Jurkat, Clone E6-1 (cell line): ENCODE measurements at regions not wholly inside any gene's neighbourhood (a gene's known extent, or its start where the extent isn't known, plus 50 kb on each side); places are given as distances from the start of the nearest gene placed in this dataset.
"Not testable (repeated sequence)": the region's sequence is repeated elsewhere in the genome, so short reads cannot be mapped to it uniquely, and the experiment has no call there.

Experiments
- DNase-seq: peaks from one replicate; pipeline ENCODE4 v3.0.0-alpha.2; 2011; ENCODE audit warnings: low read depth, low spot score
- H3K4me3 ChIP-seq: 2 replicates; pipeline ENCODE4 v1.5.1; 2011; ENCODE audit warnings: mild to moderate bottlenecking, low read length, control low read depth, moderate library complexity

DNA sequence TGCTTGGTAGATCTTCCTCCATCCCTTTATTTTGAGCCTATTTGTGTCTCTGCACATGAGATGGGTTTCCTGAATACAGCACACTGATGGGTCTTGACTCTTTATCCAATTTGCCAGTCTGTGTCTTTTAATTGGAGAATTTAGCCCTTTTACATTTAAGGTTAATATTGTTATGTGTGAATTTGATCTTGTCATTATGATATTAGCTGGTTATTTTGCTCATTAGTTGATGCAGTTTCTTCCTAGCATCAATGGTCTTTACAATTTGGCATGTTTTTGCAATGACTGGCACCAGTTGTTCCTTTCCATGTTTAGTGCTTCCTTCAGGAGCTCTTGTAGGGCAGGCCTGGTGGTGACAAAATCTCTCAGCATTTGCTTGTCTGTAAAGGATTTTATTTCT lies 72.4 kb downstream of the HNRNPD start:
- not testable (repeated sequence) for H3K4me3 ChIP-seq, DNase-seq

- no peak overlapping the region for H3K4me3 ChIP-seq
These were observed 80.5 kb downstream of the HNRNPD start for GRCh38 chr4:82293304-82293703.

GRCh38 chr4:82287720-82288119 lies 86.1 kb downstream of the HNRNPD start:
- DNase-seq, result no peak
- H3K4me3 ChIP-seq, result no peak overlapping the region

More at GRCh38 chr4:82293304-82293703, 80.5 kb downstream of the HNRNPD start:
- DNase-seq, result peak; percentile 48

GRCh38 chr4:82284858-82285805 lies 88.7 kb downstream of the HNRNPD start:
- H3K4me3 ChIP-seq, result peak overlapping the region; percentile 58
- peak; percentile 94 for DNase-seq

GRCh38 chr4:82284475-82284857 lies 89.3 kb downstream of the HNRNPD start:
- DNase-seq, result no peak
- peak overlapping the region; percentile 58 for H3K4me3 ChIP-seq

DNA sequence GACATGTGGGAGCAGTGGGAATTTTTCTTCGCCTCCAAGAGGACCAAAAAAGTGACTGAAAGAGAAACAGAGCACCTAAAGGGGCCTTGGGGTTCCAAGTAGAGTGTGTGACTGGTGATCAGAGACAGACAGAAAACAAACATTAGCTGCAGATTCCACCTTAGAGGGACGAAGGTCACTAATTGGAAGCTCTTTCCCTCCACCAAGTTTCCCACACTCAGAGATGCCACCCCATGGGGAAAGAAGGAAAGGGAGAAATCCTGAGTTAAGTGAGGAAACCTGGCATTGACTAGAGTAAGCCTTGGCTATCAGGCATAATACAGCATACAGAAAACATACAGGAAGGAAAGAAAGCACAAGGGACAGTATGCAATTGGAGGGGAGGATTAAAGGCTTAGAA lies 90.9 kb downstream of the HNRNPD start:
- no peak overlapping the region for H3K4me3 ChIP-seq

DNA sequence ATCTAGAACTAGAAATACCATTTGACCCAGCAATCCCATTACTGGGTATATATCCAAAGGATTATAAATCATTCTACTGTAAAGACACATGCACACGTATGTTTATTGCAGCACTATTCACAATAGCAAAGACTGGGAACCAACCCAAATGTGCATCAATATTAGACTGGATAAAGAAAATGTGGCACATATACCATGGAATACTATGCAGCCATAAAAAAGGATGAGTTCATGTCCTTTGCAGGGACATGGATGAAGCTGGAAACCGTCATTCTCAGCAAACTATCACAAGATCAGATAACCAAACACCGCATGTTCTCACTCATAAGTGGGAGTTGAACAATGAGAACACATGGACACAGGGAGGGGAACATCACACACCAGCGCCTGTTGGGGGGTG lies 94.2 kb downstream of the HNRNPD start:
- DNase-seq, H3K4me3 ChIP-seq: not testable (repeated sequence)

More for the DNA sequence above, 90.9 kb downstream of the HNRNPD start:
- DNase-seq, result no peak

DNA sequence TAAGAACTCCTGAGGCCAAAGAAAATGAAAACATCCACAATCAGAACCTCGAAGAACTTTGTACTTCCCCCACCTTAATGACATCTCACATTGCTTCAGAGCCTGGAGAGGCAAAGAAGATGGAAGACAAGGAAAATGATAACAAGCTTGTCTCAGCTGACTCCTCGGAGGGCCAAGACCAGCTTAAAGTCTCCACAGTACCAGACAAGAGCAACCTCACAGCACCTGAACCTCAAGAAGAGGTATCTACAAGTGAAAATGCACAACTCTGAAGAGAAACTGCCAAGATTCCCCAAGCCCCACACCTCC lies 97.5 kb downstream of the HNRNPD start:
- no peak for DNase-seq
- no peak overlapping the region for H3K4me3 ChIP-seq

DNA sequence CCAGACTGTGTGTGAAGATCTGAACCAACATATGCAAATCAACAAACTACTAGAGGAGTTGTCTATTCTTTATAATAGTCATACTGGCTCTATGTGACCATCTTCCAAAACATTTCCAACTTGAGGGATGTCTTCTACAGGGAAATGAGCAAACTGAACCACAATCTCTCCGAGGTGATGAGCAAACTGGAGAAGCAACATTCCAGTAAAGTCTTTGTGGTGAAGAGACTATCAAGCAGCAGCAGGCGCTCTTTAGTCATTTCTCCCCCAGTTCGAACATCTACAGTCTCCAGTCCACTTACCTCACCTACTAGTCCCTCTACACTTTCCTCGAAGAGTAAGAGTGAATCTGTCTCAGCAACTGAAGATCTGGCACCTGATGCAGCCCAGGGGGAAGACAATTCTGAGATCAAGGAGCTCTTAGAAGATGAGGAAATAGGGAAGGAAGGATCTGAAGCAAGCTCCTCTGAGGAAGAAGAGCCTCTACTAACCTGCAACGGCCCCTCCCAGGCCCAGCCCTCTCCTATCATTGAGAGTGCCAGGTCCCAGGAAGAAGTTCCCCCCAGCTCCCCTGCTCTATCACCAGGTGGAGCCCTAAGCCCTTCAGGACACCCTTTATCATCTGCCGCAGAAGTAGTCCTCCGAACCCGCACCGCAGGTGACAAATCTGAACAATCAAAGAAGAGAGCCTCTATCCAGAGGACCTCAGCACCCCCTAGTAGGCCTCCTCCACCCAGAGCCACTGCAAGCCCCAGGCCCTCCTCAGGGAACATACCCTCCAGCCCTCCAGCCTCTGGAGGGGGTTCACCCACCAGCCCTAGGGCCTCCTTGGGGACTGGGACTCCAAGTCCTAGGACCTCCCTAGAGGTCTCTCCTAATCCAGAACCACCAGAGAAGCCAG lies 98.1 kb downstream of the HNRNPD start:
- no peak for DNase-seq
- no peak overlapping the region for H3K4me3 ChIP-seq

DNA sequence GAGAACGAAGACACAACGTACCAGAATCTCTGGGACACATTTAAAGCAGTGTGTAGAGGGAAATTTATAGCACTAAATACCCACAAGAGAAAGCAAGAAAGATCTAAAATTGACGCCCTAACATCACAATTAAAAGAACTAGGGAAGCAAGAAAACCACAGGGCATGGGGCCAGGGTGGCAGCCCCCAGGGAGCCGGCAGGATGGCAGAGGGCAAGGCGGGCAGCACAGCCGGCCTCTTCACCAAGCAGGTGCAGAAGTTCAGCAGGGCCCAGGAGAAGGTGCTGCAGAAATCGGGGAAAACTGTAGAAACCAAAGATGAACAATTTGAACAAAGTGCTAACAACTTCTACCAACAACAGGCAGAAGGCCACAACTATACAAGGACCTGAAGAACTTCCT lies 99.1 kb downstream of the HNRNPD start:
- not testable (repeated sequence) for DNase-seq, H3K4me3 ChIP-seq

- H3K4me3 ChIP-seq, DNase-seq: not testable (repeated sequence)
These were observed 101.3 kb downstream of the HNRNPD start for GRCh38 chr4:82272523-82272922.

- DNase-seq, H3K4me3 ChIP-seq: not testable (repeated sequence)
These were observed 101.8 kb downstream of the HNRNPD start for GRCh38 chr4:82271915-82272480.

DNA sequence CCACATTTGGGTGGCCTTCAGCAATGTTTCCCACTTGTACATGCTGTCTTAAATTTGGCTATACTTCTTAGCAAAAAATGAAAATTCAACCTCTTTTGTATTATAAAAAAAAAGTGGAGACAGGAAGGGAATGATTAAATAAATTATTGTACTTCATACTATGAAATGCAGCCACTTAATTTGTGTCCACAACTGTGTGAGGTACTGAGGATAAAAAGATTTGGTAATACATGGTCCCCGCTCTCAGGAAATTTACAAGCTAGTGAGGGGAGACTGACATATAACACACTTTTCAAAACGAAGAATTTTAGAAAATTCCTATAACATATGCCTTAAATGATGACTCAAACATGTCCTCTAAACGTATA lies 105.0 kb downstream of the HNRNPD start:
- no peak overlapping the region for H3K4me3 ChIP-seq
- DNase-seq, result no peak

GRCh38 chr4:82268050-82268825 lies 105.6 kb downstream of the HNRNPD start:
- DNase-seq, result peak; percentile 45
- H3K4me3 ChIP-seq, result no peak overlapping the region

GRCh38 chr4:82267506-82267905 lies 106.3 kb downstream of the HNRNPD start:
- DNase-seq, result no peak
- no peak overlapping the region for H3K4me3 ChIP-seq

- DNase-seq, result no peak
- H3K4me3 ChIP-seq, result no peak overlapping the region
These were observed 107.4 kb downstream of the HNRNPD start for GRCh38 chr4:82266345-82266744.

GRCh38 chr4:82261084-82261483 lies 112.7 kb downstream of the HNRNPD start:
- no peak overlapping the region for H3K4me3 ChIP-seq
- no peak for DNase-seq

- DNase-seq, result no peak
- no peak overlapping the region for H3K4me3 ChIP-seq
These were observed 113.2 kb downstream of the HNRNPD start for GRCh38 chr4:82260632-82261031.

DNA sequence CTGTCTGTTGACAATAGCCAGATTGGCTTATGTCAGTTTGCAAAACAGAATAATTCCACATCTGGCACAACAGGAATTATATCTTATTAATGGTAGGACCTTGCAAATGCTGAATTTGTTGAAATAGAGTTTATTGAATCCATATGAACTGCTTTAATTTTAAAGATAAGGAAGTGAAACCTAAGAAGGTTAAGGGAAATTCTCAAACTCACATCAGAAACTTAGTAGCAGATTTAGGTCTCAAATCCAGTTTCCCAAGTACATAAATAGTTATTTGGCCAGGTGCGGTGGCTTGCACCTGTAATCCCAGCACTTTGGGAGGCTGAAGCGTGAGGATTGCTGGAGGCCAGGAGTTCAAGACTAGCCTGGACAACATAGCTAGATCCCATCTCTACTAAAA lies 117.1 kb downstream of the HNRNPD start:
- no peak for DNase-seq
- H3K4me3 ChIP-seq, result no peak overlapping the region
